ENCODE measurements at regions not wholly inside any gene's neighbourhood (a gene's known extent, or its start where the extent isn't known, plus 50 kb on each side); places are given as distances from the start of the nearest gene placed in this dataset.

- TF ChIP-seq TOX (CRISPR knock-in tag; IDR thresholded peaks at IDR 0.05; ENCODE audit: borderline replicate concordance) (no peak), ZNF8 (CRISPR knock-in tag; IDR thresholded peaks at IDR 0.05) (no peak), BACH2 (CRISPR knock-in tag; IDR thresholded peaks at IDR 0.05; ENCODE audit: borderline replicate concordance) (no peak), GLIS3 (CRISPR knock-in tag; IDR thresholded peaks at IDR 0.05) (no peak)
Measured at GRCh38 chr14:70269582-70269981, 80.8 kb upstream of the SLC8A3 start.

GRCh38 chr14:70268760-70269159, 80.0 kb upstream of the SLC8A3 start:
- ATAC-seq = no peak
- TF ChIP-seq ZNF70 (CRISPR knock-in tag; IDR thresholded peaks at IDR 0.05) (no peak), ESRRG (CRISPR knock-in tag; IDR thresholded peaks at IDR 0.05) (no peak), TOX (CRISPR knock-in tag; IDR thresholded peaks at IDR 0.05; ENCODE audit: borderline replicate concordance) (no peak), RARB (CRISPR knock-in tag; IDR thresholded peaks at IDR 0.05) (no peak), ZFP3 (CRISPR knock-in tag; IDR thresholded peaks at IDR 0.05) (no peak), ARNTL (CRISPR knock-in tag; IDR thresholded peaks at IDR 0.05; ENCODE audit: borderline replicate concordance, low read depth) (no peak), CSDC2 (CRISPR knock-in tag; IDR thresholded peaks at IDR 0.05) (no peak)

More at GRCh38 chr14:70269582-70269981, 80.8 kb upstream of the SLC8A3 start:
- no peak for ATAC-seq

GRCh38 chr14:70266157-70266556, 77.4 kb upstream of the SLC8A3 start:
- no peak for TF ChIP-seq PATZ1 (CRISPR knock-in tag; IDR thresholded peaks at IDR 0.05; ENCODE audit: borderline replicate concordance)
- TF ChIP-seq ZFP3 (CRISPR knock-in tag; IDR thresholded peaks at IDR 0.05) = no peak
- no peak for TF ChIP-seq SNAI2 (CRISPR knock-in tag; IDR thresholded peaks at IDR 0.05)
- TF ChIP-seq TCF4 (CRISPR knock-in tag; IDR thresholded peaks at IDR 0.05; ENCODE audit: borderline replicate concordance) = no peak
- ATAC-seq = no peak

GRCh38 chr14:70265422-70265821, 76.7 kb upstream of the SLC8A3 start:
- TF ChIP-seq OSR1 (CRISPR knock-in tag; IDR thresholded peaks at IDR 0.05) (no peak), ZNF565 (CRISPR knock-in tag; conservative IDR thresholded peaks at IDR 0.05; ENCODE audit: low read depth) (no peak), POU6F1 (CRISPR knock-in tag; IDR thresholded peaks at IDR 0.05; ENCODE audit: borderline replicate concordance, low read depth) (no peak), CREB5 (CRISPR knock-in tag; IDR thresholded peaks at IDR 0.05; ENCODE audit: low read depth) (no peak), ESRRG (CRISPR knock-in tag; IDR thresholded peaks at IDR 0.05) (no peak), ZFP30 (CRISPR knock-in tag; IDR thresholded peaks at IDR 0.05) (no peak), CSDC2 (CRISPR knock-in tag; IDR thresholded peaks at IDR 0.05) (no peak), PATZ1 (CRISPR knock-in tag; IDR thresholded peaks at IDR 0.05; ENCODE audit: borderline replicate concordance) (no peak), ZNF70 (CRISPR knock-in tag; IDR thresholded peaks at IDR 0.05) (no peak), ARNTL (CRISPR knock-in tag; IDR thresholded peaks at IDR 0.05; ENCODE audit: borderline replicate concordance, low read depth) (no peak), TCF4 (CRISPR knock-in tag; IDR thresholded peaks at IDR 0.05; ENCODE audit: borderline replicate concordance) (no peak), GLIS3 (CRISPR knock-in tag; IDR thresholded peaks at IDR 0.05) (no peak)

GRCh38 chr14:70259420-70259819, 70.7 kb upstream of the SLC8A3 start:
- TF ChIP-seq SNAI2 (CRISPR knock-in tag; IDR thresholded peaks at IDR 0.05) (no peak), TOX (CRISPR knock-in tag; IDR thresholded peaks at IDR 0.05; ENCODE audit: borderline replicate concordance) (no peak), CSRNP3 (CRISPR knock-in tag; IDR thresholded peaks at IDR 0.05) (no peak), TCF4 (CRISPR knock-in tag; IDR thresholded peaks at IDR 0.05; ENCODE audit: borderline replicate concordance) (no peak), ARNTL (CRISPR knock-in tag; IDR thresholded peaks at IDR 0.05; ENCODE audit: borderline replicate concordance, low read depth) (no peak)
- ATAC-seq = no peak

More at GRCh38 chr14:70265422-70265821, 76.7 kb upstream of the SLC8A3 start:
- ATAC-seq = no peak

Measured in SK-N-SH treated with all-trans-retinoic acid at 6 μM for 48 hours (cell line).